ENCODE measurements at regions not wholly inside any gene's neighbourhood (a gene's known extent, or its start where the extent isn't known, plus 50 kb on each side); places are given as distances from the start of the nearest gene placed in this dataset.
"Not testable (repeated sequence)": the region's sequence is repeated elsewhere in the genome, so short reads cannot be mapped to it uniquely, and the experiment has no call there.

DNA sequence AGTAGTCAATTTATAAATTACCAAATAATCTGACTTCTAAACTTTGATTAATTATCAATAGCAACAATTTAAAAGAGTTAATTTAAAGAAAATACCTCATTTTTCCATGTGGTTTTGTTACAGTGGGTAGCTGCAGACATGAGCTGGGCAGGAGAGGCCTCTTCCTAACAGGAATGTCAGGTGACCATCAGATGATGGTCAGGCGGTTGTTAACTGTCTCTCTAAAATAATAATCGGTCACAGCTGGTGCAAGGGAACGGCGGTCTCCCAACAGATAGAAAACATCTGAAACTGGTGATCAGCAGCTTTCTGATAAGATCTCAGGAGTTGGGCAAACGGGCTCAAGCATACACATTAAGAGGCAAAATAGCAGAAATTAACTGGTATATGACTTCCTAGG is 342.7 kb upstream of the CYLC2 start:
- no peaks in the 10 kb centered on the region for H3K9me3 ChIP-seq (replicated peaks)
- no peaks in the 10 kb centered on the region for H3K27me3 ChIP-seq (replicated peaks)
- DNase-seq (ENCODE audit: low read depth in 1 of 2, low spot score in 2 of 2), result no peak
- no peaks in the 10 kb centered on the region for H3K4me1 ChIP-seq (replicated peaks)
- no peak overlapping the region for H3K27ac ChIP-seq
- H3K4me3 ChIP-seq, result no peak overlapping the region
- H3K36me3 ChIP-seq, result no peaks in the 10 kb centered on the region

DNA sequence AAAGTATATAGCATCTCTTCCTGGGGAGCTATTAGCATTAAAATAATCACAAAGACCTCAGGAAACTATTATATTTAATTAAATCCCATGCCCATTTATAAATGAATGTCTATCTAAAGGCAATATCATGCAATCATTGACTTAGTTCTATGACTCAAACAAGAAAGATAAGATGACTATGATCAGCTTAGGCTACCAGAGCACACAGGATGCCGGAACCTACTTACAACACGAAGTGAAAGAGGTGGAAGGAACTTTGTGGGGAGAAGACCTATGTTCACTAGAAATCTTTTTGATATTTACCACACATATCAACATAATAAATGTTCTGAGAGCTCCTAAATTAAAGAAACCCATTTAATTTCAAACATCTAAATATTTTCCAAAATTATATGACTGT is 344.2 kb upstream of the CYLC2 start:
- Histone ChIP-seq H3K27ac (no peak overlapping the region), H3K4me1 (replicated peaks) (no peaks in the 10 kb centered on the region), H3K4me3 (no peak overlapping the region), H3K36me3 (no peaks in the 10 kb centered on the region), H3K9me3 (replicated peaks) (no peaks in the 10 kb centered on the region), H3K27me3 (replicated peaks) (no peaks in the 10 kb centered on the region)
- no peak for DNase-seq (ENCODE audit: low read depth in 1 of 2, low spot score in 2 of 2)

DNA sequence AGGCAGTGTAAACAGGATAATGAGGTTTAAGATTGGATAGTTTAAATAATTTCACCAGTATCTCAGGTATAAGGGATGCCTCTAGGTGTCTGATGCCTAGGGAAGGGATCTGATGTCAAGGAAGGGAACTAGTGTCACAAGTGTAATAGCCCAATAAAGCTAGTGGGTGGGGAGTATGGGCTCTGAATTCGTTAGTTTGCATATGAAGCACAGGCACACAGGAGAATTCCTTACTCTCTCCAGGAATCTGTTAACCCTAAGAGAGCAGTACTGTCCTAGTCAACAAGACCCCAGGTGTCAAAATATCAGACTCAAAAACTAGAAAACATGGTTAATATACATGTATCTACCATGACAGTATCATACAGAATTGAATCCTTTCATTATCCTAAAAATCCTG is 352.5 kb upstream of the CYLC2 start:
- Histone ChIP-seq H3K4me3 (no peak overlapping the region), H3K27ac (no peak overlapping the region), H3K27me3 (replicated peaks) (no peaks in the 10 kb centered on the region), H3K4me1 (replicated peaks) (no peaks in the 10 kb centered on the region), H3K36me3 (no peaks in the 10 kb centered on the region), H3K9me3 (replicated peaks) (no peaks in the 10 kb centered on the region)
- DNase-seq (ENCODE audit: low read depth in 1 of 2, low spot score in 2 of 2), result no peak

DNA sequence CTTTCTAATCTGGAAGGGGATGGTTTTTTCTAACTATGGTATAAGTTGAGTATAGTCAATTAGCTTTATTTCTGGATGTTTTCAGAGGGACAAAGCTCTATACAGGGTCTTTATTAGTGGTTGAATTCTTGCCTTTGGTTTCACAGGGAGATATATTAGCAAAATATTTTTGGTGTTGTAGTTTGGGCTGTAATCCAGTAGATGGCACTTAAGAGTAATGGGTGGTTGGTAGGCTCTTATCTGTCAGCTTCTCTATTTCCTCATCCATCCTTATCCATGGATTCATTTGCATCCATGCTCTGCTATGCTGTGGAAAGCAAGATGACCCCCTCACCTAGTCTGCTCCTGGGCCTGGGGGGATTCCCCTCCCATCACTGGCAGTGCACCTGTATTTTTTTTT is 363.6 kb upstream of the CYLC2 start:
- DNase-seq (ENCODE audit: low read depth in 1 of 2, low spot score in 2 of 2), result no peak
- Histone ChIP-seq H3K4me1 (replicated peaks) (no peaks in the 10 kb centered on the region), H3K36me3 (no peaks in the 10 kb centered on the region), H3K9me3 (replicated peaks) (no peaks in the 10 kb centered on the region), H3K4me3 (no peak overlapping the region), H3K27ac (no peak overlapping the region), H3K27me3 (replicated peaks) (no peaks in the 10 kb centered on the region)

DNA sequence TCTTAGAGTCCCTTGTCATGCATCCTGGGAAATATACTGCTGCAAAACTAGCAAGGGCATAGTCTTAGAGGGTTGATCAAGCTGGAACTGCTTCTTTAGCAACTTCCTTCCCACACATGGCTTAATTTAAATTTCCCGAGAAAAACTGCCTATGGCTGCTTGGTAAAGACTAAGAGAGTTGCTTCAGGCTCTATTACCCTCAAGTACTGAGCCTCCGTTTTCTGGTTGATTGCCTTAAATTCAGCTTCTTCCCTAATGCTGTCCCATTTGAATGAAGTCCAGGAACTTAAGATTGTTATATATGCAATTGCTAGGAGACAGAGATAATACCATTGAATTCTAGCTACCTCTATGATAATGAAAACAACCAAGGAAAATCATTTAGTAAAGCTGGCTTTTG is 385.7 kb upstream of the CYLC2 start:
- Histone ChIP-seq H3K4me3 (no peak overlapping the region), H3K27ac (no peak overlapping the region), H3K27me3 (replicated peaks) (no peaks in the 10 kb centered on the region), H3K36me3 (no peaks in the 10 kb centered on the region), H3K4me1 (replicated peaks) (no peaks in the 10 kb centered on the region), H3K9me3 (replicated peaks) (no peaks in the 10 kb centered on the region)
- no peak for DNase-seq (ENCODE audit: low read depth in 1 of 2, low spot score in 2 of 2)

DNA sequence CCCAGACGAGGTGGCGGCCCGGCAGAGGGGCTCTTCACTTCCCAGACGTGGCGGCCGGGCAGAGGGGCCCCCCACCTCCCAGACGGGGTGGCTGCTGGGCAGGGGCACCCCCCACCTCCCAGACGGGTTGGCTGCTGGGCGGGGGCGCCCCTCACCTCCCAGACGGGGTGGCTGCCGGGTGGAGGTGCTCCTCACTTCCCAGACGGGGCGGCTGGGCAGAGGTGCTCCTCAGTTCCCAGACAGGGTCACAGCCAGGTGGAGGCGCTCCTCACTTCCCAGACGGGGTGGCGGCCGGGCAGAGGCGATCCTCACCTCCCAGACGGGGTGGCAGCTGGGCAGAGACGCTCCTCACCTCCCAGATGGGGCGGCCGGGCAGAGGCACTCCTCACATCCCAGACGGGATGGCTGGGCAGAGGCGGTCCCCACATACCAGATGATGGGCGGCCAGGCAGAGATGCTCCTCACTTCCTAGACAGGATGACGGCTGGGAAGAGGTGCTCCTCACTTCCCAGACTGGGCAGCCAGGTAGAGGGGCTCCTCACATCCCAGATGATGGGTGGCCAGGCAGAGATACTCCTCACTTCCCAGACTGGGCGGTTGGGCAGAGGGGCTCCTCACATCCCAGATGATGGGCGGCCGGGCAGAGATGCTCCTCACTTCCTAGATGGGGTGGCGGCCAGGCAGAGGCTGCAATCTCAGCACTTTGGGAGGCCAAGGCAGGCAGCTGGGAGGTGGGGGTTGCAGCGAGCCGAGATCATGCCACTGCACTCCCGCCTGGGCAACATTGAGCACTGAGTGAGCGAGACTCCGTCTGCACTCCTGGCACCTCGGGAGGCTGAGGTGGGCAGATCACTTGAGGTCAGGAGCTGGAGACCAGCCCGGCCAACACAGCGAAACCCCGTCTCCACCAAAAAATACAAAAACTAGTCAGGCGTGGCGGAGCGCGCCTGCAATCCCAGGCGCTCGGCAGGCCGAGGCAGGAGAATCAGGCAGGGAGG is 391.6 kb upstream of the CYLC2 start:
- not testable (repeated sequence) for H3K9me3 ChIP-seq (replicated peaks); DNase-seq (ENCODE audit: low read depth in 1 of 2, low spot score in 2 of 2); H3K4me1 ChIP-seq (replicated peaks); H3K36me3 ChIP-seq; H3K4me3 ChIP-seq; H3K27ac ChIP-seq; H3K27me3 ChIP-seq (replicated peaks)

DNA sequence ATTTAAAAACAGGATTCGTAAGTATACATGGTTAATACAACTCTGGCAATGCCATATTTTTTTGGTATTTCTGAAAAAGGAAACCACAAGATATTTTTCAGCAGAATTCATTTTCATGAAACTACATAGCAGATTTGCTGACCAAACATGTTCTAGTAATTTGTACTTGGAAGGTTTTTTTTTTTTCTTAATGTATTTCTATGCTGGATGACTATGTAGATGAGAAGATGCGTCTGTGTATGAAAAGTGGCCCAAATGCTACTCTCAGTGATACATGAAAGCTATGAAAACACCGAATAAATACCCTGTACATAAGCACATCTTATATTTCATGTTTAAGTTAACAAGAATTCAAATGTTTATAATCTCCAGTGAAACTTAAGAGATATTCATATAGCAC is 400.9 kb upstream of the CYLC2 start:
- H3K9me3 ChIP-seq (replicated peaks), result no peaks in the 10 kb centered on the region
- no peak overlapping the region for H3K27ac ChIP-seq
- H3K27me3 ChIP-seq (replicated peaks), result no peaks in the 10 kb centered on the region

DNA sequence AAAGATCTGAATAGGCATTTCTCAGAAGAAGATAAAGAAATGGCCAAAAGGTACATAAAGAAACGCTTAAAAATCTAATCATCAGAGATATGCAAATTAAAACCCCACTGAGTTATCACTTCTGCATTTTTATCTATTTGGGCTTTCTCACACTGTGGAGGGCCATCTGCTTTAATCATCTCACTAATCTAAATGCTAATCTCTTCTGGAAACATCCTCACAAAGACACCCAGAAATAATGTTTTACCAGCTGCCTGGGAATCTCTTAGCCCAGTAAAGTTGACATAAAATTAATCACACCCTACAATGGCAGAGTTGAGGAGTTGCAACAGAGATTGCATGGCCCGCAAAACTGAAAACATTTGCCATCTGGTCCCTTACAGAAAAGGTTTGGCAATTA is 407.9 kb upstream of the CYLC2 start:
- Histone ChIP-seq H3K27ac (no peak overlapping the region), H3K9me3 (replicated peaks) (no peaks in the 10 kb centered on the region), H3K36me3 (no peaks in the 10 kb centered on the region), H3K4me3 (no peak overlapping the region), H3K4me1 (replicated peaks) (no peaks in the 10 kb centered on the region), H3K27me3 (replicated peaks) (no peaks in the 10 kb centered on the region)
- no peak for DNase-seq (ENCODE audit: low read depth in 1 of 2, low spot score in 2 of 2)

More for the DNA sequence above, 400.9 kb upstream of the CYLC2 start:
- Histone ChIP-seq H3K4me1 (replicated peaks) (no peaks in the 10 kb centered on the region), H3K4me3 (no peak overlapping the region), H3K36me3 (no peaks in the 10 kb centered on the region)
- DNase-seq (ENCODE audit: low read depth in 1 of 2, low spot score in 2 of 2), result no peak

DNA sequence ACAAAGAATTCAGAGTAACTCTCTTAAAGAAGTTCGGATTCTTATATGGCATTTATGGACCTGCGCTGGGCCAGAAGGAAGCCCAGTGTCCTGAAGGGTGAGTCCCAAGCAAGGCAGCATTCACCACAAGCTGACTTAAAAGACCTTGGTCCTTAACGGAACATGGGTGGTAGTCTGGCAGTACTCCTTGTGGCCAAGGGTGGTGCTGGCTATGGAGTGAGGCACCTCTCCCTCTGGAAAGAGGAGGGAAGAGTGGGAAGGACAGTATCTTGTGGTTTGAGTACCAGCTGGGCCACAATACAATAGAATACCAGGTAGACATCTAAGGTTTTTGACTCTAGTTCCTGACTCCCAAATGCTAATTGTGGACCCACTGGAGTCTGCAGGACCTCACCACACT is 425.7 kb upstream of the CYLC2 start:
- no peaks in the 10 kb centered on the region for H3K36me3 ChIP-seq
- H3K4me3 ChIP-seq, result no peak overlapping the region
- H3K9me3 ChIP-seq (replicated peaks), result no peaks in the 10 kb centered on the region
- no peaks in the 10 kb centered on the region for H3K27me3 ChIP-seq (replicated peaks)
- H3K27ac ChIP-seq, result no peak overlapping the region
- no peaks in the 10 kb centered on the region for H3K4me1 ChIP-seq (replicated peaks)
- DNase-seq (ENCODE audit: low read depth in 1 of 2, low spot score in 2 of 2), result no peak

DNA sequence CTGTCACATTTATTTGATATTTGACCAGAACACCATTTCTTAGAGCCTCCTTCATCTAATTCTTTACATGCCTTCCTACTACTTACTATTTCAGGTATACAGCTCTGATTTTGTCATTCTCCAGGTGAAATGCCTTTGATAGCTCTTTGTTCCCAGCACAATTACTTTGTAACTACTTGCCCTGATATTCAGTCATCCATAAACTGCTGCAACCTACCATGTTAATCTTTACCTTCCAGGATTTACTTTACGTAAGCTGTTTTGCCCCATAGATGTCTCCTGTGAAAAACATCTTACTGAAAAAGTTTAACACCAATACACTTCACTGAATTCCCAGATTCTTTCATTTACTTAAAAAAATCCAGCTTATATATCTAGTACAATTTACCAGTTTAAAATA is 443.8 kb upstream of the CYLC2 start:
- H3K4me1 ChIP-seq (replicated peaks), result no peaks in the 10 kb centered on the region
- H3K27ac ChIP-seq, result no peak overlapping the region
- no peaks in the 10 kb centered on the region; the same call in 1 of the 2 replicates for H3K9me3 ChIP-seq (replicated peaks)
- no peaks in the 10 kb centered on the region for H3K27me3 ChIP-seq (replicated peaks)
- no peaks in the 10 kb centered on the region for H3K36me3 ChIP-seq
- H3K4me3 ChIP-seq, result no peak overlapping the region
- no peak for DNase-seq (ENCODE audit: low read depth in 1 of 2, low spot score in 2 of 2)

DNA sequence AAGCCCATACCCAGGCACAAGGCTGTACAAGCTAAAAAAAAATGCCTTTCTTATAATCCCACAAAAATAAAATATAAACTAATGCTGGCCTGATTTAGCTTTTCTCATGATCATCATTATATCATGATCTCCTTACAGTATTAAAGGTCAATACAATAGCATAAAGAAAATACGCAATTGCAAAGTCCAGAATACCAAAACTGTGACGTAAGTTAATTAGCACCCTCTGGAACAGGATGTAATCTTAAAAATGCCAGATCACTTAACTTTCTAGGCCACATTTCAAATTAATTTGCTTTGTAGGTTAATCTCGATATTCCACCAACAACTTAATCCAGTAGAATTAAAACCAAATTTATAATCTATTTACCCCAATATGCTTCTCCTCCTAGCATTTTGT is 444.2 kb upstream of the CYLC2 start:
- Histone ChIP-seq H3K4me1 (replicated peaks) (no peaks in the 10 kb centered on the region), H3K4me3 (no peak overlapping the region), H3K9me3 (replicated peaks) (no peaks in the 10 kb centered on the region; the same call in 1 of the 2 replicates), H3K36me3 (no peaks in the 10 kb centered on the region), H3K27me3 (replicated peaks) (no peaks in the 10 kb centered on the region), H3K27ac (no peak overlapping the region)
- no peak for DNase-seq (ENCODE audit: low read depth in 1 of 2, low spot score in 2 of 2)

DNA sequence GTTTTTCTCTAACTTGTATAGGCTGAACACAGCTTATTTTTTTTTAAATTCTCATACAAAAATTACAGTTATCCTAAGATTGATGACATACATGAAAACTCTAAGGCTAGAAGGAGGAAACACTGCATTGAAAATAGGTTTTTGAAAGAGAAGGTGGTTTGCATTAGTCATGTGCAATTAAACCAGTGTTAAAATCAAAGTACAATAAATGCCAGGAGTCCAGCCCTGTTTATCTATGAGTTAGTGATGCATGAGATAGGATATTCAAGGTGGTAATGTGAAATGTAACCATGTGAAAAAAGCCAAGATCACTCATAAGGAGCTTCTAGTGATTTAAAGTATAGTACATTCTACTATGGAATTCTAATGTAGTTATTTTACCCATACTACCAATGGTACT is 444.9 kb upstream of the CYLC2 start:
- Histone ChIP-seq H3K4me3 (no peak overlapping the region), H3K36me3 (no peaks in the 10 kb centered on the region), H3K27me3 (replicated peaks) (no peaks in the 10 kb centered on the region), H3K9me3 (replicated peaks) (no peaks in the 10 kb centered on the region; the same call in 1 of the 2 replicates), H3K27ac (no peak overlapping the region), H3K4me1 (replicated peaks) (no peaks in the 10 kb centered on the region)
- no peak for DNase-seq (ENCODE audit: low read depth in 1 of 2, low spot score in 2 of 2)

DNA sequence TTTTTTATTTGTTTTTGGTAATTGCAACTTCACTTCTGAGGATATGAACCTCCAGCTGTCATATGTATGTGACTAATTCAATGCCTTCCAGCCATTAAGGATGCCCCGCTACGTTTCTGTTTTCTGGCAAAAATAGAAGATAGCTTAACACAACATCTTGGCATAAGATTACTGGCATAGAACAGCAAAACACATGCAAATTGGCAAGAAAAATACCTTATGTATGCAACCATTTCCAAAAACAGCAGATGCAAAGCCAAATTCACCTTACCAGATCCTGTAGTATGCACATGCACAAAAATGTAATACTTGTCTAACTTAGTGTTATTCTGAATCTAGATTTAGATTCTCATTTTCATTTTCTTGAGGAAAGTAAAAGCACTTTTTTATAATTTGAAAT is 461.1 kb upstream of the CYLC2 start:
- no peak for DNase-seq (ENCODE audit: low read depth in 1 of 2, low spot score in 2 of 2)
- H3K36me3 ChIP-seq, result no peaks in the 10 kb centered on the region
- no peaks in the 10 kb centered on the region for H3K9me3 ChIP-seq (replicated peaks)
- no peaks in the 10 kb centered on the region for H3K4me1 ChIP-seq (replicated peaks)
- H3K4me3 ChIP-seq, result no peak overlapping the region
- no peak overlapping the region for H3K27ac ChIP-seq
- no peaks in the 10 kb centered on the region for H3K27me3 ChIP-seq (replicated peaks)

DNA sequence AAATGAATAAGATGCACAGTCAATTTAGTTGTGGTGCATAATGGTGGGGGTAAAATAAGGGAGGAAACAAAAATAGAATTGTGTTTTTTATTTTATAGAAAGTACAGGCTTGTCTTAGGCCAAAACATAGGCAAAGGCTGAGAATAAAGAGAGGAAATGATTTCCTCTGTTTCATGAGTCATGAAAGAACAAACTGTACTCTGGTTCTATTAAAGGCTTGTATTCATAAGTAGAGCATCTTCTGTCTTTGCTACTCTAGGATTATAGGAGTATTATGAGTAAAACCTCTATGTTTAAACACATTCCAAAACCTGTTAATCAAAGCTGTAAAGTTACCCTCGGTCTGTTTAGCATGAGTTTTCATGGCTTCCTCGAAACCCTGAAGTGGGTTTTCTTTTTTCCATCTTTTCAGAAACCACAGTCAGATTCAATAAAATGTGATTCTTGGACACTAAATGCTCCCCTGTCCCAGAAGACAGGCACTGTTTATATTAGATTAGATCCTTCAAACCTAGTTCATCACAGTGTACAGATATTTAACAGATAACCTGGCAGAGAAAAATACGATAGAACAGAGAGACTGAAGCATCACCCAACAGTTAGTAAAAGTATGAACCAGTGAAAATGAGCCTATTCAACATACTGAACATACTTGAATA is 473.9 kb upstream of the CYLC2 start:
- DNase-seq (ENCODE audit: low read depth in 1 of 2, low spot score in 2 of 2), result no peak
- H3K4me1 ChIP-seq (replicated peaks), result no peaks in the 10 kb centered on the region
- H3K27ac ChIP-seq, result no peak overlapping the region
- no peaks in the 10 kb centered on the region for H3K36me3 ChIP-seq
- no peaks in the 10 kb centered on the region; the same call in 1 of the 2 replicates for H3K9me3 ChIP-seq (replicated peaks)
- no peak overlapping the region for H3K4me3 ChIP-seq
- no peaks in the 10 kb centered on the region for H3K27me3 ChIP-seq (replicated peaks)
